ENCODE measurements at regions not wholly inside any gene's neighbourhood (a gene's known extent, or its start where the extent isn't known, plus 50 kb on each side); places are given as distances from the start of the nearest gene placed in this dataset.

DNA sequence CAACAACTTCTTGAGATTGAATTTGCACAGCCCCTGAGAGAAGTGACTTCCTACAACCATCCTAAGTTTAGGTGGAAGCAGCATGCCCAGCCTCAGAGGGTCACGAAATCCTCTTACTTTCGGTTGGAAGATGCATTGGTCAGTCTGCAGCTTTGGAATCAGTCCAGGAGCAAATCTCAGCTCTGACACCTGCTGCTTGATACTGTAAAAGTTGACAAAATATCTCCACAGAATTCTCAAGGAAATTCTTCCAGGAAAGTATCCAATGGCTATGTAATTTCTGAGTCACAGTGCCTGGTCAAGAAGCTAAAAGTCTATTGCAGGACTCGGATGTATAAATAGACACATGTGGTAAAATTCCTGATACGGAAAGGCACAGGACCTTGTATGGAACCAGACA lies 414.5 kb upstream of the GYPC start:
- H3K9me3 ChIP-seq (ENCODE audit: severe bottlenecking) = no peaks in the 10 kb centered on the region
- H3K36me3 ChIP-seq = no peaks in the 10 kb centered on the region
- peaks cover 28% of the 10 kb centered on the region for H3K27me3 ChIP-seq (ENCODE audit: insufficient read depth, low read depth, severe bottlenecking)
- H3K4me3 ChIP-seq (ENCODE audit: low read depth, low read length) = no peak overlapping the region
- no peak for DNase-seq
- no peak overlapping the region for H3K27ac ChIP-seq
- TF ChIP-seq, protein P1, sequence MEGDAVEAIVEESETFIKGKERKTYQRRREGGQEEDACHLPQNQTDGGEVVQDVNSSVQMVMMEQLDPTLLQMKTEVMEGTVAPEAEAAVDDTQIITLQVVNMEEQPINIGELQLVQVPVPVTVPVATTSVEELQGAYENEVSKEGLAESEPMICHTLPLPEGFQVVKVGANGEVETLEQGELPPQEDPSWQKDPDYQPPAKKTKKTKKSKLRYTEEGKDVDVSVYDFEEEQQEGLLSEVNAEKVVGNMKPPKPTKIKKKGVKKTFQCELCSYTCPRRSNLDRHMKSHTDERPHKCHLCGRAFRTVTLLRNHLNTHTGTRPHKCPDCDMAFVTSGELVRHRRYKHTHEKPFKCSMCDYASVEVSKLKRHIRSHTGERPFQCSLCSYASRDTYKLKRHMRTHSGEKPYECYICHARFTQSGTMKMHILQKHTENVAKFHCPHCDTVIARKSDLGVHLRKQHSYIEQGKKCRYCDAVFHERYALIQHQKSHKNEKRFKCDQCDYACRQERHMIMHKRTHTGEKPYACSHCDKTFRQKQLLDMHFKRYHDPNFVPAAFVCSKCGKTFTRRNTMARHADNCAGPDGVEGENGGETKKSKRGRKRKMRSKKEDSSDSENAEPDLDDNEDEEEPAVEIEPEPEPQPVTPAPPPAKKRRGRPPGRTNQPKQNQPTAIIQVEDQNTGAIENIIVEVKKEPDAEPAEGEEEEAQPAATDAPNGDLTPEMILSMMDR (IDR thresholded peaks at IDR 0.05; ENCODE audit: low read depth, low read length) = no peak

DNA sequence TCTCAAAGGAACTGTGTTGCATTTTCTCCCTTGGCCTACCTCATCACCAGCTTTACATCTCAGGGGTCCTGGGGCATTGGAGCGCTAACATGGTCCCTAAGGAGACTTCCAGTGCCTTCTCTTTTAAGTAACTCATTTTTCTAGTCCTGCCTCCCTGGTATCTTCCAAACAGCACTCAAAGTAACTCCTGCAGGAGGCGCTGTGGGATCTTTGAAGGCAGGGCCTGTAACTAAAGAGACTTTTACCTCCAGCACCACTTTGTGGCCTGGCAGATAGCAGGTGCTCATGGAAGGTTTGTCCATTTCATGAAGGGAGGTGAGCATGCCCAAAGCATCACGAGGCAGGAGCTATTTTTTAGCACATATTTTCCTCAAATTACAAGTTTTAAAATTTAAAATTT lies 411.0 kb upstream of the GYPC start:
- Histone ChIP-seq H3K4me3 (ENCODE audit: low read depth, low read length) (no peak overlapping the region), H3K9me3 (ENCODE audit: severe bottlenecking) (no peaks in the 10 kb centered on the region), H3K27me3 (ENCODE audit: insufficient read depth, low read depth, severe bottlenecking) (peaks cover 18% of the 10 kb centered on the region), H3K27ac (no peak overlapping the region), H3K36me3 (no peaks in the 10 kb centered on the region)
- TF ChIP-seq, protein P1 (IDR thresholded peaks at IDR 0.05; ENCODE audit: low read depth, low read length) = peak; percentile 60
- DNase-seq = peak; percentile 68

DNA sequence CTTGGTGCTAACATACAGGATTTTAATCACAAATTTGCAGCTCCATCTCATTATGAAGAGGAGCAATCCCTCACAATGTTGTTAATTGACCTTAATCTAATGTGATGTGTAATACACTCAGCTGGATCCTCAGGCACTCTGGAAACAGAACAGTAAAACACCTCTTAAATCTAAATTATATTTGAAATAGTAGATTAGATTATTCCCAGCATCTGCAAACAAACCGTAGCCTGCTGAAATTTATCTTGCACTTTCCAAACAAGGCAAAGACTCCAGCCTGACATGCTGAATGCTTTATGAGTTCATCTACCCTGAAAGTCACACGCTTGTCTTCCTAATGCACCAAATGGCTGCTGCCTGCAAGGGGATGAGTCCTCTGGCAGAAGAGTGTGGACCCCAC lies 402.3 kb upstream of the GYPC start:
- H3K27me3 ChIP-seq (ENCODE audit: insufficient read depth, low read depth, severe bottlenecking) = peaks cover 19% of the 10 kb centered on the region
- no peak for DNase-seq
- H3K27ac ChIP-seq = no peak overlapping the region
- no peaks in the 10 kb centered on the region for H3K36me3 ChIP-seq
- no peak overlapping the region for H3K4me3 ChIP-seq (ENCODE audit: low read depth, low read length)
- no peaks in the 10 kb centered on the region for H3K9me3 ChIP-seq (ENCODE audit: severe bottlenecking)
- TF ChIP-seq, protein P1 (IDR thresholded peaks at IDR 0.05; ENCODE audit: low read depth, low read length) = no peak

DNA sequence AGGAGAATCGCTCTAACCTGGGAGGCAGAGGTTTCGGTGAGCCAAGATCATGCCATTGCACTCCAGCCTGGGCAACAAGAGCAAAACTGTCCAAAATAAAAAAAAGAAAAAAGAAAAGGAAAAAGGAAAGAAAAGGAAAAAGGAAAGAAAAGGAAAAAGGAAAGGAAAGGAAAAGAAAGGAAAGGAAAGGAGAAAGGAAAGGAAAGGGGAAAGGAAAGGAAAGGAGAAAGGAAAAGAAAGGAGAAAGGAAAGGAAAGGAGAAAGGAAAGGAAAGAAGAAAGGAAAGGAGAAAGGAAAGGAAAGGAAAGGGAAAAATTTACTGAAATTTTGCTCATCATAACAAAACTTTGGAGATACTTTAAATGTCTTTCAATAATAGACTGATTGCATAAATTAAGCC lies 391.3 kb upstream of the GYPC start:
- DNase-seq = no peak
- no peak overlapping the region for H3K4me3 ChIP-seq (ENCODE audit: low read depth, low read length)
- no peaks in the 10 kb centered on the region for H3K36me3 ChIP-seq
- H3K9me3 ChIP-seq (ENCODE audit: severe bottlenecking) = no peaks in the 10 kb centered on the region
- TF ChIP-seq, protein P1 (IDR thresholded peaks at IDR 0.05; ENCODE audit: low read depth, low read length) = no peak
- H3K27ac ChIP-seq = no peak overlapping the region
- peaks cover 48% of the 10 kb centered on the region for H3K27me3 ChIP-seq (ENCODE audit: insufficient read depth, low read depth, severe bottlenecking)

DNA sequence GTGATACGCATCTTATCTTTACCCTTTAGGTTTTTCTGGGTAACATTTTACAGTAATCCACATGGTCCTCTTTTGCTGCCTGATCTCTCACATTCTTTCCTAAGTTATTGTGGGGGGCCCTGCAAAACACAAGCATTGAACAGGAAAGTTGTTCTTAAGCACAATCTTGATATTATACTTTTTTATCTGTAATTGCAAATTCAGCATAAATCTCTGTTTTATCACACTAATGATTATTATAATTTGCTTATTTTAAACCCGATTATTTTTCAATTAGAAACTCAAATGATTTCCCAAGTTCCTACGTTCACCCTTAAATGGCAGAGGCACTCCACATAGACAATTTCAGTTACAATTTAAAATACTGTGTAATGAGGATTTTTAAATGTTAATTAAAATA lies 386.0 kb upstream of the GYPC start:
- no peak overlapping the region for H3K27ac ChIP-seq
- H3K36me3 ChIP-seq = no peaks in the 10 kb centered on the region
- H3K9me3 ChIP-seq (ENCODE audit: severe bottlenecking) = no peaks in the 10 kb centered on the region
- TF ChIP-seq, protein P1 (IDR thresholded peaks at IDR 0.05; ENCODE audit: low read depth, low read length) = no peak
- peaks cover 32% of the 10 kb centered on the region for H3K27me3 ChIP-seq (ENCODE audit: insufficient read depth, low read depth, severe bottlenecking)
- H3K4me3 ChIP-seq (ENCODE audit: low read depth, low read length) = no peak overlapping the region
- no peak for DNase-seq

DNA sequence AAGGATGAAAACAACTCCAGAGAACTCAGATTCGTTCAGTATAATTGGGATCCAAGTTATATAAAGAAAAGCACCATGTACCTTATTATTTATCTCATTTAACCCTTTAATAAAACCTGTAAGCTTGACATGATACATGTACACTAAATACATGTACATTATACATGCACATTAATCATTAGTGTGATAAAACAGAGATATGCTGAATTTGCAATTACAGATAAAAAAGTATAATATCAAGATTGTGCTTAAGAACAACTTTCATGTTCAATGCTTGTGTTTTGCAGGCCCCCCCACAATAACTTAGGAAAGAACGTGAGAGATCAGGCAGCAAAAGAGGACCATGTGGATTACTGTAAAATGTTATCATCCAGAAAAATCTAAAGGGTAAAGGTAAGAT lies 385.4 kb upstream of the GYPC start:
- Histone ChIP-seq H3K27me3 (ENCODE audit: insufficient read depth, low read depth, severe bottlenecking) (peaks cover 25% of the 10 kb centered on the region), H3K9me3 (ENCODE audit: severe bottlenecking) (no peaks in the 10 kb centered on the region), H3K4me3 (ENCODE audit: low read depth, low read length) (no peak overlapping the region), H3K27ac (no peak overlapping the region), H3K36me3 (no peaks in the 10 kb centered on the region)
- no peak for DNase-seq
- TF ChIP-seq, protein P1 (IDR thresholded peaks at IDR 0.05; ENCODE audit: low read depth, low read length) = no peak
